NCI-H2029 treated with DMSO at 0.1 percent for 48 hours (cell line): ENCODE measurements at regions not wholly inside any gene's neighbourhood (a gene's known extent, or its start where the extent isn't known, plus 50 kb on each side); places are given as distances from the start of the nearest gene placed in this dataset.
"Not testable (repeated sequence)": the region's sequence is repeated elsewhere in the genome, so short reads cannot be mapped to it uniquely, and the experiment has no call there.

Experiments
- DNase-seq: peaks from one replicate; lab custom pipeline; 2025; lab: John Stamatoyannopoulos, UW

- no peak for DNase-seq
Observed at GRCh38 chr11:38153985-38154384, 1555.9 kb upstream of the RAG2 start.

GRCh38 chr11:38143852-38144251 lies 1545.8 kb upstream of the RAG2 start:
- no peak for DNase-seq

GRCh38 chr11:38138972-38139371 lies 1540.9 kb upstream of the RAG2 start:
- DNase-seq: no peak

GRCh38 chr11:38136887-38137286 lies 1538.9 kb upstream of the RAG2 start:
- DNase-seq: no peak

GRCh38 chr11:38131535-38131934 lies 1533.5 kb upstream of the RAG2 start:
- DNase-seq: no peak

DNA sequence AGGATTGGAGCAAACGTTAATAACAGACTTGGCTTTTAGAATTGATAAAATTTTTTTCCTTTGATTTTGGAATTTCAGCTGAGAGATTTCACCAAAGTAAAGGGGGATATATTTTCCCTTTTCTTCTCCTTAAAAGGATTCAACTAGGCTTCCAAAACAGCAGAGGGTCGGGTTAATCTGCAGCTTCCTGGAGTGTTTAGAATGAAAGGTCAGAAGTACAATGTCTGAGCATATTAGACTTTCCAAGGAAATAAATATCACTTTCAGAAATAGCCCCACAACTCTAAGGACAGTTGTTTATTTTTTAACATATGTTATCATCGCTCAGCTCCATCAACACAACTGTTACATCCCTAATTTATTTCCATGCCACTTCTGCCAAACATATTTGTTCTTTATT lies 1532.9 kb upstream of the RAG2 start:
- DNase-seq: no peak

- DNase-seq: no peak
Observed at GRCh38 chr11:38130514-38130913, 1532.5 kb upstream of the RAG2 start.

DNA sequence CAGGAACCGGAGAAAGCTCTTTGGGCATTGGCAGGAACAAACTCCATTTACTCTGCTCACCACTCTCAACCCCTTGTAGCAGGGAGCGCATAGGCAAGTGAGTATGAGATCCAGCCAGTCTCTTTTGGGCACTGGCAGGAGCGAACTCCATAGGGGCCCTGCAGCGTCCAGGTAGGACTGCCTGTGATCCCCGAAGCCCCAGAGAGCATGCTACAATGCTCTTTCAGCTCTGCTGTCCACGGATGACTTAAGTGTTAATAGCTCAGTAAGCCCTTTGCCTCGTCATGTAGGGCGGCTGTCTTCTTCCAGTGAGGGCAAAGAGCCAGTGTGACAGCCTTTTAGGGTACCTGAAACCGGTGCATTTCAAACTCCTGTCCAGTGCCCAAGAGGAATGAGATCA lies 1525.6 kb upstream of the RAG2 start:
- no peak for DNase-seq

DNA sequence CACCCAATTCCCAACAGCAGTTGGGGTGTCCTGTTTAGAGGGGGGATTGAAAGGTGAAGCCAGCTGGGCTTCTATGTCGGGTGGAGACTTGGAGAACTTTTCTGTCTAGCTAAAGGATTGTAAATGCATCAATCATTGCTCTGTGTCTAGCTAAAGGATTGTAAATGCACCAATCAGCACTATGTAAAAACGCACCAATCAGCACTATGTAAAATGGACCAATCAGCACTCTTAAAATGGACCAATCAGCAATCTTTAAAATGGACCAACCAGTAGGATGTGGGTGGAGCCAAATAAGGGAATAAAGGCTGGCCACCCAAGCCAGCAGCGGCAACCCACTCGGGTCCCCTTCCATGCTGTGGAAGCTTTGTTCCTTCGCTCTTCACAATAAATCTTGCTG lies 1518.6 kb upstream of the RAG2 start:
- DNase-seq: not testable (repeated sequence)

DNA sequence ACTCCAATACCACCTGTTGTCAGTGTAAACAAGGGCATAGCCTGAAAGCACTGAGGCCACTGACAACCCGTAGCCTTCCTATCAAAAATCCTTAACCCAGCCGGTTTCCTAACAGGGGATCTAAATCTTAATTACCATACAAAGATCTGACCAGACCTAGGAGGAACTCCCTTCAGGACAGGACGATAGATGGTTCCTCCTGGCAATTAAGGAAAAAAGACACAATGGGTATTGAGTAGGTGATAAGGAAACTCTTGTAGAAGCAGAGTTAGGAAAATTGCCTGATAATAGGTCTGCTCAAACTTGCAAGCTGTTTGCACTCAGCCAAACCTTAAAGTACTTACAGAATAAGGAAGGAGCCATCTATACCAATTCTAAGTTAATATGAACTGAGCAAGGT lies 1517.3 kb upstream of the RAG2 start:
- DNase-seq: not testable (repeated sequence)

- DNase-seq: no peak
Observed at GRCh38 chr11:38100836-38101462, 1502.9 kb upstream of the RAG2 start.

DNA sequence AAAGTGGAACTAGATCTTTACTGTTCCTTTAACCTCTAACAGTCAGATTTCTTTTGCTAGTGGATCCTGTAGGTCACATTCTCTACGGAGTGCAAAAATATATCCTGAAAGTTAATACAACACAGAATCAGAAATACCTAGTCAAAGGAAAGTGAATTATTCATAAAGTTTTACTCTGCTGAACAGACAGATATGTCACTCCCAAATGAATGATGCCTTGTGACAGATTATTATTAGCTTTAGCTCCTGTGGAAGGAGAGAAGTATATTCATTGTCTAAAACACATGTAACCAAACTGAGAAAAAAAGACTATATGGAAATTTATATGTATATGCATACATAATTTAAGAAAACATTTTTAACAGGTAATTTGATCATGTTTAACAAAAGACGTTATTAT lies 1497.2 kb upstream of the RAG2 start:
- DNase-seq: no peak

DNA sequence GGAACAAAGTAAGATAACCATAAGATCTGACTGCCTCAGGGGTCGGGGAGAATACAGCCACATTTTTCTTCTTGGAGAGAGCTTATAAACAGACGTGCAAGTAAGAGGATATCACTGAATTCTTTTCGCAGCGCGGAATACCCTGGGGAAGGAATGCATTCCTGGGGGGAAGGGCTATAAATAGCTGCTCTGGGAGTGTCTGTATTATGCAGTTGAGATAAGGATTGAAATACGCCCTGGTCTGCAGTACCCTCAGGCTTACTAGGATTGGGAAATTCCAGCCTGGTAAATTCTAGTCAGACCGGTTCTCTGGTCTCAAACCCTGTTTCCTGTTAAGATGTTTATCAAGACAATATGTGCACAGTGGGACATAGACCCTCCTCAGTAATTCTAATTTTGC lies 1491.7 kb upstream of the RAG2 start:
- no peak for DNase-seq

GRCh38 chr11:38060920-38061319 lies 1462.9 kb upstream of the RAG2 start:
- no peak for DNase-seq

GRCh38 chr11:38060136-38060535 lies 1462.1 kb upstream of the RAG2 start:
- no peak for DNase-seq

- DNase-seq: no peak
Observed at GRCh38 chr11:38046571-38047135, 1448.6 kb upstream of the RAG2 start.

- no peak for DNase-seq
Observed at GRCh38 chr11:38043060-38043459, 1445.0 kb upstream of the RAG2 start.

GRCh38 chr11:38038777-38039176 lies 1440.7 kb upstream of the RAG2 start:
- no peak for DNase-seq

GRCh38 chr11:38019072-38019775 lies 1421.2 kb upstream of the RAG2 start:
- no peak for DNase-seq

DNA sequence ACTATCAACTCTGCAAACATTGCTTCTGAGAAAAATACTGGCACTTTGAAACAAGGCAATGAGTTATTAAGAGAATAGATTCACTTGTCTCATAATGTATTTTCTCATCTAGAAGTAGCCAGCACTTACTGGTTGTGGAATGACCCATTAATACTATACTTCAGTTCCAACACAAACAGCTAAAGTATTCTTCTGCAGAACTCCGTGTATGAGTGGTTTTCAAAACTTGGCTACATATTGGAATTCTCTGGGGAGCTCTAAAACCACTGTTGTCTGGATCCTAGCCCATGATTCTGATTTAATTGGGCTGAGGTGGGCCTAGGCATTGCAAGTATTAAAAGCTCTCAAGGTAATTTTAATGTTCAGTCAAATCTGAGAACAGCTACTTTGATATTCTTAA lies 1416.4 kb upstream of the RAG2 start:
- no peak for DNase-seq

DNA sequence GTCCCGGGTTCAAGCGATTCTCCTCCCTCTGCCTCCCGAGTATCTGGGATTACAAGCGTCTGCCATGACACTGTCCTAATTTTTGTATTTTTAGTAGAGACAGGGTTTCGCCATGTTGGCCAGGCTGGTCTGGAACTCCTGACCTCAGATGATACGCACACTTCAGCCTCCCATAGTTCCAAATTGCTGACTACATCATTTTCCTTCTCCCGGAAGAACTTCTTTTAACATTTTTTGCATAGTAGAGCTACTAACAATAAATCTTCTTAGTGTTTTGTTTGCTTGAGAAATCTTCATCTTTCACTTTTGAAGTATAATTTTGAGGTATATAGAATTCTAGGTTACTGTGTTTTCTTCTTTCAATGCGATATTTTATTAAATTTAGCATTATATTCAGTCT lies 1415.1 kb upstream of the RAG2 start:
- no peak for DNase-seq

GRCh38 chr11:38011496-38011895 lies 1413.5 kb upstream of the RAG2 start:
- no peak for DNase-seq

GRCh38 chr11:38009932-38010331 lies 1411.9 kb upstream of the RAG2 start:
- no peak for DNase-seq

DNA sequence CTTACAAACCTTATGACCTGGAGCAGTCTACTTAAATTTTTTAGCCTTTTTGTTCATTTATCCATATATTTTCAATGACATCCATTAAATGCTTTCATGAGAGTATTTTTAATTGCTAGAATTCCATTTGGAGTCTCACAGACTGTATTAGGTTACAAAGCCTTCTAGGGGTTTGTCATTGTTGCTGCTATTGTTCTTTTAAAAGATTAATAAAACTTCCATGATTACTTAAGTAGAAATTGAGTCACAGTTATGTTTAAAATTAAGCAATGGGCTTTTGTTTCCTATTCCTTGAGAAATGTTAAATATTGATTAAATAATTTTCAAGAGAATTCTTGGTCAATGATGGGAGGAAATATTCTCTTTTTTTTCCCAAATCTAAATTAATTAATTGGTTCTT lies 1408.4 kb upstream of the RAG2 start:
- no peak for DNase-seq
